ENCODE measurements at regions not wholly inside any gene's neighbourhood (a gene's known extent, or its start where the extent isn't known, plus 50 kb on each side); places are given as distances from the start of the nearest gene placed in this dataset.

- TF ChIP-seq ZNF274 (IDR thresholded peaks at IDR 0.05; ENCODE audit: low read depth, low read length) = no peak
- no peak for TF ChIP-seq MAX (IDR thresholded peaks at IDR 0.05)
- no peak for TF ChIP-seq POLR2A (IDR thresholded peaks at IDR 0.05; ENCODE audit: borderline replicate concordance, extremely low read depth, insufficient read depth, insufficient read length)
- TF ChIP-seq CTCF (IDR thresholded peaks at IDR 0.05 in 2 of 3, conservative IDR thresholded peaks at IDR 0.05 in 1 of 3; ENCODE audit: borderline replicate concordance in 1 of 3, insufficient read depth in 1 of 3, low read depth in 2 of 3, low read length in 2 of 3) = no peak
- TF ChIP-seq, protein P1, sequence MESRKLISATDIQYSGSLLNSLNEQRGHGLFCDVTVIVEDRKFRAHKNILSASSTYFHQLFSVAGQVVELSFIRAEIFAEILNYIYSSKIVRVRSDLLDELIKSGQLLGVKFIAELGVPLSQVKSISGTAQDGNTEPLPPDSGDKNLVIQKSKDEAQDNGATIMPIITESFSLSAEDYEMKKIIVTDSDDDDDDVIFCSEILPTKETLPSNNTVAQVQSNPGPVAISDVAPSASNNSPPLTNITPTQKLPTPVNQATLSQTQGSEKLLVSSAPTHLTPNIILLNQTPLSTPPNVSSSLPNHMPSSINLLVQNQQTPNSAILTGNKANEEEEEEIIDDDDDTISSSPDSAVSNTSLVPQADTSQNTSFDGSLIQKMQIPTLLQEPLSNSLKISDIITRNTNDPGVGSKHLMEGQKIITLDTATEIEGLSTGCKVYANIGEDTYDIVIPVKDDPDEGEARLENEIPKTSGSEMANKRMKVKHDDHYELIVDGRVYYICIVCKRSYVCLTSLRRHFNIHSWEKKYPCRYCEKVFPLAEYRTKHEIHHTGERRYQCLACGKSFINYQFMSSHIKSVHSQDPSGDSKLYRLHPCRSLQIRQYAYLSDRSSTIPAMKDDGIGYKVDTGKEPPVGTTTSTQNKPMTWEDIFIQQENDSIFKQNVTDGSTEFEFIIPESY (IDR thresholded peaks at IDR 0.05; ENCODE audit: extremely low read depth, insufficient replicate concordance, low read length) = no peak
- no peak for TF ChIP-seq EZH2 (IDR thresholded peaks at IDR 0.05)
- no peak for TF ChIP-seq EZH2phosphoT487 (IDR thresholded peaks at IDR 0.05; ENCODE audit: borderline replicate concordance)
- no peak for TF ChIP-seq JUND (IDR thresholded peaks at IDR 0.05)
- TF ChIP-seq RAD21 (IDR thresholded peaks at IDR 0.05; ENCODE audit: low read depth) = no peak
Observed at GRCh38 chr2:145154731-145155130, 634.8 kb upstream of the ZEB2 start.
